ENCODE measurements at regions not wholly inside any gene's neighbourhood (a gene's known extent, or its start where the extent isn't known, plus 50 kb on each side); places are given as distances from the start of the nearest gene placed in this dataset.

DNA sequence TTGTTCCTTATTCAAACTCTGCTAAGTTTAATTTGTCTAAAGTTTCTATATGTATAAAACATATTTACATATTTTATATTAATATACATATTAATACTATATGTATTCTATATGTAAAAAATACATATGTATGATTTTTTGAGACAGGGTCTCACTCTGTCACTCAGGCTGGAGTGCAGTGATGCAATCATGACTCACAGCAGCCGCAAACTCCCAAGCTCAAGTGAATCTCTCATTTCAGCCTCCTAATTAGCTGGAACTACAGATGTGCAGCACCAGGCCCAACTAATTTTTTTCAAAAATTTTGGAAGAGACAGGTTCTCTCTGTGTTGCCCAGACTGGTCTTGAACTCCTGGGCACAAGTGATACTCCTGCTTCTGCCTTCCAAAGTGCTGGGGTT is 684.9 kb downstream of the TRAM1L1 start:
- no peaks in the 10 kb centered on the region for H3K36me3 ChIP-seq (ENCODE audit: insufficient read depth, low read length)
- H3K79me2 ChIP-seq (ENCODE audit: control insufficient read depth, insufficient read depth, low read length, unreplicated experiment), result no peaks in the 10 kb centered on the region
- no peaks in the 10 kb centered on the region for H3K27me3 ChIP-seq (ENCODE audit: insufficient read depth, low read length)
- no peak overlapping the region for H3K4me3 ChIP-seq (ENCODE audit: low read depth, low read length)
- H3K4me1 ChIP-seq (ENCODE audit: control insufficient read depth, insufficient read depth, low read length, unreplicated experiment), result no peaks in the 10 kb centered on the region
- no peak overlapping the region for H3K27ac ChIP-seq (ENCODE audit: low read depth, low read length)
- no peak overlapping the region for H2AFZ ChIP-seq (ENCODE audit: low read length, unreplicated experiment)

DNA sequence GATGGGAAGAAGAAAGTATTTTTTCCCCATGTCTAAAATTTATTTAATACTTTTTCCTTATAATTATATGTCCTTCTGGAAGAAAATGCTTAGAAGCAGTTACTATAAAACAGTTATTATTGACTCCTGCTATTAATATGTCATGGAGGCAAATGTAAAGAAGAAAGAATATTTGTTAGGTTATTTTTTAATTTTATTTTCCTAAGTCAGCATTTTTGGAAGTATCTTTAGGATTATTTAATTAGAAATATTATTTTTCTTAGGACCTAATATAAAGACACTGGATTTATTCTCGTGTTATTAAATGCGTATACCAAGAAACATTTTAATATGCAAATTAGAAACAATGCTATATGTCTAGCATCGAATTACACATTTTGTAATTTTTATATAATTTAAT is 687.7 kb downstream of the TRAM1L1 start:
- Histone ChIP-seq H3K36me3 (ENCODE audit: insufficient read depth, low read length) (no peaks in the 10 kb centered on the region), H2AFZ (ENCODE audit: low read length, unreplicated experiment) (no peak overlapping the region), H3K27me3 (ENCODE audit: insufficient read depth, low read length) (no peaks in the 10 kb centered on the region), H3K27ac (ENCODE audit: low read depth, low read length) (no peak overlapping the region), H3K4me3 (ENCODE audit: low read depth, low read length) (no peak overlapping the region), H3K79me2 (ENCODE audit: control insufficient read depth, insufficient read depth, low read length, unreplicated experiment) (no peaks in the 10 kb centered on the region), H3K4me1 (ENCODE audit: control insufficient read depth, insufficient read depth, low read length, unreplicated experiment) (no peaks in the 10 kb centered on the region)

DNA sequence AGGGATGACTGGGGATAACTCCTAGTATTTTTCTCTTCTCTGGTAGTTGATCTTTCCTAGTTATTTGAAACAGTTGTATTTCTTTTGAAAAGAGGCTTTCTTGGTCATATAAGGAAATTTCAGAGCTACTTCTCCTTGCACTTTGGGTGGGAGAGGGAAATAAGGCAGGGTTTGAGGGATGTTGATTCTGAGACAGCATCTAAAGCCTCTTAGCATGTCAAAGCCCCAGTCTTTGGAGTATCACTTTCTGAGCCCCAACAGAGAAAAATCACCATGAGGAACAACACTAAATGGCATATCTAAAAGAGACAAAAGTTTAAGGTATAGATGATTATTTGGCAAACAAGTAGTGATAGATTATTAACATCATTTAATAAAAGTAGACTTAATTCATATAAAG is 688.1 kb downstream of the TRAM1L1 start:
- Histone ChIP-seq H2AFZ (ENCODE audit: low read length, unreplicated experiment) (no peak overlapping the region), H3K79me2 (ENCODE audit: control insufficient read depth, insufficient read depth, low read length, unreplicated experiment) (no peaks in the 10 kb centered on the region), H3K27ac (ENCODE audit: low read depth, low read length) (no peak overlapping the region), H3K4me1 (ENCODE audit: control insufficient read depth, insufficient read depth, low read length, unreplicated experiment) (no peaks in the 10 kb centered on the region), H3K36me3 (ENCODE audit: insufficient read depth, low read length) (no peaks in the 10 kb centered on the region), H3K27me3 (ENCODE audit: insufficient read depth, low read length) (no peaks in the 10 kb centered on the region), H3K4me3 (ENCODE audit: low read depth, low read length) (no peak overlapping the region)

DNA sequence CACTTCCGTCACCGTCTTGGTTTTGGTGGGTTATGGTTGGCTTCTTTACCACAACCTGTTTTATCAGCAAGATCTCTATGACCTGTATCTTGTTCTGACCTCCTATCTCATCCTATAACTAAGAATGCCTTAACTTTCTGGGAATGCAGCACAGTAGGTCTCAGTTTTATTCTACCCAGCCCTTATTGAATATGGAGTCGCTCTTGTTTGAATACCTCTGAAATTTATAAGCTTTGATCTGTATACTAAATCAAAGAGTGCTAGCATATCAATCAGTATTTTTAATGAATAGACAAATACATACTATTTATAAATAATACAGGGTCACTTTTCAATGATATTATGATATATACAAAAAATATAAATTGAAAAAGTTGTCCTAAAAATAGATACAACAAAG is 690.0 kb downstream of the TRAM1L1 start:
- no peak overlapping the region for H2AFZ ChIP-seq (ENCODE audit: low read length, unreplicated experiment)

DNA sequence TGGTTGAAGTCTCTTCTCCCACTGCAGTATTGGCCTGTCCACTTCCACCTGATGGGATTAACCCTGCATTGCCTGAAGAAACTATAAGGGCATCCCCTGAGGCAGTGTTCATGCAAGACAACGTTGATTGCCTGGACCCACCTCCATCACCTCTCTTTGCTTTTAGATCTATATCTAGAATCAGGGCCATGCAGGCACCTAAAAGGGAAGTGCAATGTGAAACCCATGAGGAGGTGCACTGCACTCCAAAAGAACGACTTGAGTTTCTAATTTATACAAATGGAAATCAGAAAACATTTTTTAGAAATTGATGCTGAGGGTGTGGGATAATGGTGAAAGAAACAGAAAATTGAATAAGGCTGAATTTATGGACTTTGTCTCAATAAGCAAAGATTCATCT is 694.4 kb downstream of the TRAM1L1 start:
- H3K4me1 ChIP-seq (ENCODE audit: control insufficient read depth, insufficient read depth, low read length, unreplicated experiment), result no peaks in the 10 kb centered on the region
- no peak overlapping the region for H2AFZ ChIP-seq (ENCODE audit: low read length, unreplicated experiment)
- no peaks in the 10 kb centered on the region for H3K79me2 ChIP-seq (ENCODE audit: control insufficient read depth, insufficient read depth, low read length, unreplicated experiment)
- no peaks in the 10 kb centered on the region for H3K27me3 ChIP-seq (ENCODE audit: insufficient read depth, low read length)
- no peak overlapping the region for H3K27ac ChIP-seq (ENCODE audit: low read depth, low read length)
- no peak overlapping the region for H3K4me3 ChIP-seq (ENCODE audit: low read depth, low read length)
- H3K36me3 ChIP-seq (ENCODE audit: insufficient read depth, low read length), result no peaks in the 10 kb centered on the region

More for the DNA sequence above, 690.0 kb downstream of the TRAM1L1 start:
- Histone ChIP-seq H3K27ac (ENCODE audit: low read depth, low read length) (no peak overlapping the region), H3K79me2 (ENCODE audit: control insufficient read depth, insufficient read depth, low read length, unreplicated experiment) (no peaks in the 10 kb centered on the region), H3K36me3 (ENCODE audit: insufficient read depth, low read length) (no peaks in the 10 kb centered on the region), H3K4me3 (ENCODE audit: low read depth, low read length) (no peak overlapping the region), H3K4me1 (ENCODE audit: control insufficient read depth, insufficient read depth, low read length, unreplicated experiment) (no peaks in the 10 kb centered on the region), H3K27me3 (ENCODE audit: insufficient read depth, low read length) (no peaks in the 10 kb centered on the region)

DNA sequence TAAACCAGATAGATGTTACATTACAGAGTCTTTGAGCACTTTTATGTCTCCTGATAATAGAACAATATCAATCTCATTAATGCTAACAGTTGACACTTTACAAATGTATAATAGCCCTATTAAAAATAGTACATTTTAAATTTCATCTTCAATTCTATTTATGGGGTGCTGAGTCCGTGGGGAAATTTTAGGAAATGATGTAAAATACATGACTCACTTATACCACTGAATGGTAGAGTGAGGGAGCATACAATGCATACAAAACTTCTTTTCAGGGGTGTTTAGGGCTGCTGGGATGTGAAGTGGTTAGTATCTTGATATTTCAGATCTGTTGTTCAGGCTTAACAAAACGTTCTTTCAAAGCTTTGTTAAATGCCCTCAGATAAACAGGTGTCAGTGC is 696.2 kb downstream of the TRAM1L1 start:
- Histone ChIP-seq H2AFZ (ENCODE audit: low read length, unreplicated experiment) (no peak overlapping the region), H3K4me3 (ENCODE audit: low read depth, low read length) (no peak overlapping the region), H3K36me3 (ENCODE audit: insufficient read depth, low read length) (no peaks in the 10 kb centered on the region), H3K79me2 (ENCODE audit: control insufficient read depth, insufficient read depth, low read length, unreplicated experiment) (no peaks in the 10 kb centered on the region), H3K27me3 (ENCODE audit: insufficient read depth, low read length) (no peaks in the 10 kb centered on the region), H3K4me1 (ENCODE audit: control insufficient read depth, insufficient read depth, low read length, unreplicated experiment) (no peaks in the 10 kb centered on the region), H3K27ac (ENCODE audit: low read depth, low read length) (no peak overlapping the region)

DNA sequence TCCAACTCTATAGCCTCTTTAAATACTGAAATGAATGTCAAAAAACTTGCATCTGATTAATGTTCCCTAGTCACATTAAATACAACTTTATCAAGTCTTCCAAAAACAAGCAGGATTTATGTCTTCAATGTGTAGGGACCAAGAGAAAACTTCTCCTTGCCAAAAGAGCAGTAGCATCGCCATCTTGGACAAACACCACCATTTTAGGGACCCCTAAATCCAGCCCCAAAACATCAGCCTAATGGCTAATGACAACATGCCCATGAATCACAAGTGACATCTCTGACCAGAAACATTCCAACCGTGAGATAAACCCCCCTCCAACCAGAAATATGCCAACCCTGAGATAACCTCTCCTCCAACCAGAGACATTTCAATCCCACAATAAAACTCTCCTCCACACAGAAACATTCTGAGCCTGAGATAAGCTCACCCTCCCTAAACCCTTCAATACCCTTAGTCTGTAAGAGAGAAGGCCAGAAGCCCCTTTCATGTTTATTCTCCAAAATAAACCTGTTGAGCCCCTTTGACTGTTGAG is 697.4 kb downstream of the TRAM1L1 start:
- no peaks in the 10 kb centered on the region for H3K79me2 ChIP-seq (ENCODE audit: control insufficient read depth, insufficient read depth, low read length, unreplicated experiment)
- no peak overlapping the region for H3K27ac ChIP-seq (ENCODE audit: low read depth, low read length)
- no peaks in the 10 kb centered on the region for H3K27me3 ChIP-seq (ENCODE audit: insufficient read depth, low read length)
- H2AFZ ChIP-seq (ENCODE audit: low read length, unreplicated experiment), result no peak overlapping the region
- H3K4me3 ChIP-seq (ENCODE audit: low read depth, low read length), result no peak overlapping the region
- H3K36me3 ChIP-seq (ENCODE audit: insufficient read depth, low read length), result no peaks in the 10 kb centered on the region
- H3K4me1 ChIP-seq (ENCODE audit: control insufficient read depth, insufficient read depth, low read length, unreplicated experiment), result no peaks in the 10 kb centered on the region

DNA sequence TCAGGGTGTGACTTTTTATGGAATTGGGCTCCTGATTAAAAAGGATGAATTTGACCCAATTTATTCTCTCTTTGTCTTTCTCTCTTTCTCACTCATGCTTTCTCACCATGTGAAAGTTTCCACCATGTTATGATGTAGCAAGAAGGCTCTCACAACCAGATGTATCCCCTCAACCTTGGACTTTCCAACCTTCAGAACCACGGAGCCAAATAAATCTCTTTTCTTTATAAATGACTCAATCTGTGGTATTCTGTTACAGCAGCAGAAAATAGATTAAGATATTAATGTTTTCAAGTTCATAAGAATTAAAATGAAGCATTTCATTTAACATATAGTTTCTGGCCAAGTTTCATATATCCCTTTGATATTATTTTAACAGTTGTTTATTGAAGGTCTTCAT is 698.5 kb downstream of the TRAM1L1 start:
- Histone ChIP-seq H3K27ac (ENCODE audit: low read depth, low read length) (no peak overlapping the region), H2AFZ (ENCODE audit: low read length, unreplicated experiment) (no peak overlapping the region), H3K79me2 (ENCODE audit: control insufficient read depth, insufficient read depth, low read length, unreplicated experiment) (no peaks in the 10 kb centered on the region), H3K27me3 (ENCODE audit: insufficient read depth, low read length) (no peaks in the 10 kb centered on the region), H3K36me3 (ENCODE audit: insufficient read depth, low read length) (no peaks in the 10 kb centered on the region), H3K4me3 (ENCODE audit: low read depth, low read length) (no peak overlapping the region), H3K4me1 (ENCODE audit: control insufficient read depth, insufficient read depth, low read length, unreplicated experiment) (no peaks in the 10 kb centered on the region)

DNA sequence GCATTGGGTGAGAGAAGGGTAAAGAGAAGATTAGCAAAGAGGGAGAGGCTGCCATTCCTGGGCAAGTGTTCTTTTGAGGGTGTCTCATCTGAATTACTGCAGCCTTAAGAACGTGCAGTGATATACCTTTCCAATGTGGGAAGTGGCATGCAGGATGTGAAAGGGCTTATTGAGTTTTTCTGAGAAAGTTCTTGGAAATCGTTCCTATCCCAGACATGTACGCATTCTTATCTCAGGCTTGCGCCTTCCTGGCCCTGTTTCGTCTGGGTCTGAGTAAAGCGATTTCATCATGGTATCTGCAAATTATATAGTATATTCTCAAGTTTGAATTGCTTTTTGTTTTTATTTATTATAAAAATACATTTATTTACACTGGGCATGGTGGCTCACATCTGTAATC is 699.8 kb downstream of the TRAM1L1 start:
- H3K79me2 ChIP-seq (ENCODE audit: control insufficient read depth, insufficient read depth, low read length, unreplicated experiment), result no peaks in the 10 kb centered on the region
- no peaks in the 10 kb centered on the region for H3K36me3 ChIP-seq (ENCODE audit: insufficient read depth, low read length)
- H3K27ac ChIP-seq (ENCODE audit: low read depth, low read length), result no peak overlapping the region
- H3K4me3 ChIP-seq (ENCODE audit: low read depth, low read length), result no peak overlapping the region
- no peaks in the 10 kb centered on the region for H3K4me1 ChIP-seq (ENCODE audit: control insufficient read depth, insufficient read depth, low read length, unreplicated experiment)
- H3K27me3 ChIP-seq (ENCODE audit: insufficient read depth, low read length), result no peaks in the 10 kb centered on the region
- no peak overlapping the region for H2AFZ ChIP-seq (ENCODE audit: low read length, unreplicated experiment)

DNA sequence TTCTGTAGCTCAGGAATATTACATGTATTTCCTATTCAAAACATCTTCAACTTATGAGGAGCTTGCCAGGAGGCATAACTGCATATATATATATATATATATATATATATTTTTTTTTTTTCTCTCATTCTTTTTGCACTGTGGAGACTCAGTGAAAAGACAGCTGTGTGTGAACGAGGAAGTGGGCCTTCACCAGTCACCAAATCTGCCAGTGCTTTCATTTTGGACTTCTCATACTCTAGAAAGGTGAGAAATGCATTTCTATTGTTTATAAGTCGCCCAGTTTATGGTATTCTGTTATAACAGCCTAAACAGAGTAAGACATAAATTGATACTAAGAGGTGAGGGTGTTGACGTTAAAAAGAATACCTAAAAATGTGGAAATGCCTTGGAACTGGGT is 710.6 kb downstream of the TRAM1L1 start:
- H2AFZ ChIP-seq (ENCODE audit: low read length, unreplicated experiment), result no peak overlapping the region

DNA sequence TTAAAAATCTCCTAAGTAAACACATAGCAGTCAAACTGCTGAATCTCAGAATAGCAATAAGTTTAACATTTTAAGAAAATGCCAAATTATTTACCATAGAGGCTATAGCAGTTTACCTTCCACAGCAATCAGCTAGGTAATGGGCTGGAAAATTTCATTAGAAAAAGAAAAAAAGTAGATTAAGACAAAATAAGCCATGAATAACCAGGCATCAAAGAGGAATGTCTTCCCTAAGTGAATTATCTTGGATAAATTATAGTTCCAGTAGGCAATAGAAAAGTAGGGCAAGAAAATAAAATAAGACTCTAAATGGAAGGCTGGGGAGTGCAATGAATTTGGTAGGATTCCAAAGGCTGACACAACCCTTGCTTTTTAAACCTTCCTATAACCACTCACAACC is 722.8 kb downstream of the TRAM1L1 start:
- H3K27ac ChIP-seq (ENCODE audit: low read depth, low read length), result no peak overlapping the region
- H2AFZ ChIP-seq (ENCODE audit: low read length, unreplicated experiment), result no peak overlapping the region
- no peaks in the 10 kb centered on the region for H3K79me2 ChIP-seq (ENCODE audit: control insufficient read depth, insufficient read depth, low read length, unreplicated experiment)
- H3K27me3 ChIP-seq (ENCODE audit: insufficient read depth, low read length), result no peaks in the 10 kb centered on the region
- no peak overlapping the region for H3K4me3 ChIP-seq (ENCODE audit: low read depth, low read length)
- H3K36me3 ChIP-seq (ENCODE audit: insufficient read depth, low read length), result no peaks in the 10 kb centered on the region
- no peaks in the 10 kb centered on the region for H3K4me1 ChIP-seq (ENCODE audit: control insufficient read depth, insufficient read depth, low read length, unreplicated experiment)

More for the DNA sequence above, 710.6 kb downstream of the TRAM1L1 start:
- Histone ChIP-seq H3K4me3 (ENCODE audit: low read depth, low read length) (no peak overlapping the region), H3K27me3 (ENCODE audit: insufficient read depth, low read length) (no peaks in the 10 kb centered on the region), H3K4me1 (ENCODE audit: control insufficient read depth, insufficient read depth, low read length, unreplicated experiment) (no peaks in the 10 kb centered on the region), H3K79me2 (ENCODE audit: control insufficient read depth, insufficient read depth, low read length, unreplicated experiment) (no peaks in the 10 kb centered on the region), H3K27ac (ENCODE audit: low read depth, low read length) (no peak overlapping the region), H3K36me3 (ENCODE audit: insufficient read depth, low read length) (no peaks in the 10 kb centered on the region)

All from ACC112 (cell line).